ENCODE measurements at regions not wholly inside any gene's neighbourhood (a gene's known extent, or its start where the extent isn't known, plus 50 kb on each side); places are given as distances from the start of the nearest gene placed in this dataset.

- no peak overlapping the region for H2BK5ac ChIP-seq (ENCODE audit: low read depth, low read length, poor library complexity)
- H2BK12ac ChIP-seq (ENCODE audit: low read length): no peak overlapping the region
- no peak overlapping the region for H3K9ac ChIP-seq (ENCODE audit: low read length)
- no peak overlapping the region for H3K4me2 ChIP-seq (ENCODE audit: low read length)
- H3K4me1 ChIP-seq (ENCODE audit: control insufficient read depth in 1 of 2, insufficient read depth in 2 of 2, low read length in 2 of 2): no peaks in the 10 kb centered on the region
- no peak overlapping the region for H3K14ac ChIP-seq (ENCODE audit: low read length)
- no peaks in the 10 kb centered on the region for H3K79me1 ChIP-seq (ENCODE audit: low read length)
- no peak overlapping the region for H3K27ac ChIP-seq (ENCODE audit: low read depth, low read length)
- no peaks in the 10 kb centered on the region for H3K79me2 ChIP-seq (ENCODE audit: control insufficient read depth, insufficient read depth, low read length, poor library complexity)
- no peak for DNase-seq
- no peak overlapping the region for H2AK5ac ChIP-seq (ENCODE audit: low read length)
- no peak overlapping the region for H2BK120ac ChIP-seq (ENCODE audit: insufficient read depth, low read length, poor library complexity)
- no peak overlapping the region for H3K4me3 ChIP-seq (ENCODE audit: low read depth, low read length)
- no peak overlapping the region for H2AFZ ChIP-seq (ENCODE audit: insufficient read depth, low read length, poor library complexity)
- no peak overlapping the region for H4K12ac ChIP-seq (ENCODE audit: low read depth, low read length)
- no peak overlapping the region for H3K18ac ChIP-seq (ENCODE audit: low read length)
- no peak overlapping the region for H3K23ac ChIP-seq (ENCODE audit: low read length)
- no peak overlapping the region for H3K4ac ChIP-seq (ENCODE audit: low read depth, low read length)
- H4K8ac ChIP-seq (ENCODE audit: low read depth, low read length): no peak overlapping the region
- no peaks in the 10 kb centered on the region for H3K9me3 ChIP-seq (ENCODE audit: insufficient read depth, low read depth, low read length)
- H3K27me3 ChIP-seq (ENCODE audit: insufficient read depth, low read length): no peaks in the 10 kb centered on the region
- no CpG with 5 or more reads among the region's 4 CpGs for WGBS (ENCODE audit: extremely low coverage, insufficient coverage, insufficient read length)
- H4K91ac ChIP-seq (ENCODE audit: low read depth, low read length): no peak overlapping the region
- H3K36me3 ChIP-seq (ENCODE audit: control insufficient read depth in 1 of 2, insufficient read depth in 2 of 2, low read length in 2 of 2): no peaks in the 10 kb centered on the region
Observed at GRCh38 chr16:5873221-5873620, 775.6 kb upstream of the EEF2KMT start.

- H3K14ac ChIP-seq (ENCODE audit: low read length): no peak overlapping the region
- no peak for DNase-seq
- H3K79me2 ChIP-seq (ENCODE audit: control insufficient read depth, insufficient read depth, low read length, poor library complexity): no peaks in the 10 kb centered on the region
- no peaks in the 10 kb centered on the region for H3K4me1 ChIP-seq (ENCODE audit: control insufficient read depth in 1 of 2, insufficient read depth in 2 of 2, low read length in 2 of 2)
- H3K18ac ChIP-seq (ENCODE audit: low read length): no peak overlapping the region
- no peaks in the 10 kb centered on the region for H3K9me3 ChIP-seq (ENCODE audit: insufficient read depth, low read depth, low read length)
- H2BK12ac ChIP-seq (ENCODE audit: low read length): no peak overlapping the region
- WGBS (ENCODE audit: extremely low coverage, insufficient coverage, insufficient read length): no CpG with 5 or more reads among the region's 11 CpGs
- H2AFZ ChIP-seq (ENCODE audit: insufficient read depth, low read length, poor library complexity): no peak overlapping the region
- no peaks in the 10 kb centered on the region for H3K79me1 ChIP-seq (ENCODE audit: low read length)
- H3K27me3 ChIP-seq (ENCODE audit: insufficient read depth, low read length): no peaks in the 10 kb centered on the region
- H3K4me3 ChIP-seq (ENCODE audit: low read depth, low read length): no peak overlapping the region
- no peaks in the 10 kb centered on the region for H3K36me3 ChIP-seq (ENCODE audit: control insufficient read depth in 1 of 2, insufficient read depth in 2 of 2, low read length in 2 of 2)
- H3K9ac ChIP-seq (ENCODE audit: low read length): no peak overlapping the region
- no peak overlapping the region for H4K12ac ChIP-seq (ENCODE audit: low read depth, low read length)
- H2AK5ac ChIP-seq (ENCODE audit: low read length): no peak overlapping the region
- H2BK5ac ChIP-seq (ENCODE audit: low read depth, low read length, poor library complexity): no peak overlapping the region
- no peak overlapping the region for H3K27ac ChIP-seq (ENCODE audit: low read depth, low read length)
- no peak overlapping the region for H3K4me2 ChIP-seq (ENCODE audit: low read length)
- no peak overlapping the region for H2BK120ac ChIP-seq (ENCODE audit: insufficient read depth, low read length, poor library complexity)
- H3K23ac ChIP-seq (ENCODE audit: low read length): no peak overlapping the region
- no peak overlapping the region for H3K4ac ChIP-seq (ENCODE audit: low read depth, low read length)
- H4K8ac ChIP-seq (ENCODE audit: low read depth, low read length): no peak overlapping the region
- no peak overlapping the region for H4K91ac ChIP-seq (ENCODE audit: low read depth, low read length)
Observed at GRCh38 chr16:5870886-5871691, 773.5 kb upstream of the EEF2KMT start.

GRCh38 chr16:5867250-5867649, 769.7 kb upstream of the EEF2KMT start:
- DNase-seq: no peak
- no peak overlapping the region for H2AK5ac ChIP-seq (ENCODE audit: low read length)
- no peak overlapping the region for H3K4ac ChIP-seq (ENCODE audit: low read depth, low read length)
- H3K79me2 ChIP-seq (ENCODE audit: control insufficient read depth, insufficient read depth, low read length, poor library complexity): no peaks in the 10 kb centered on the region
- H3K27me3 ChIP-seq (ENCODE audit: insufficient read depth, low read length): no peaks in the 10 kb centered on the region
- no CpG with 5 or more reads among the region's 7 CpGs for WGBS (ENCODE audit: extremely low coverage, insufficient coverage, insufficient read length)
- no peak overlapping the region for H4K91ac ChIP-seq (ENCODE audit: low read depth, low read length)
- H3K4me3 ChIP-seq (ENCODE audit: low read depth, low read length): no peak overlapping the region
- H3K9ac ChIP-seq (ENCODE audit: low read length): no peak overlapping the region
- H2AFZ ChIP-seq (ENCODE audit: insufficient read depth, low read length, poor library complexity): no peak overlapping the region
- H3K36me3 ChIP-seq (ENCODE audit: control insufficient read depth in 1 of 2, insufficient read depth in 2 of 2, low read length in 2 of 2): no peaks in the 10 kb centered on the region
- H3K18ac ChIP-seq (ENCODE audit: low read length): no peak overlapping the region
- no peak overlapping the region for H2BK120ac ChIP-seq (ENCODE audit: insufficient read depth, low read length, poor library complexity)
- H3K27ac ChIP-seq (ENCODE audit: low read depth, low read length): no peak overlapping the region
- H3K79me1 ChIP-seq (ENCODE audit: low read length): no peaks in the 10 kb centered on the region
- no peak overlapping the region for H4K8ac ChIP-seq (ENCODE audit: low read depth, low read length)
- no peak overlapping the region for H2BK5ac ChIP-seq (ENCODE audit: low read depth, low read length, poor library complexity)
- no peaks in the 10 kb centered on the region for H3K9me3 ChIP-seq (ENCODE audit: insufficient read depth, low read depth, low read length)
- H3K14ac ChIP-seq (ENCODE audit: low read length): no peak overlapping the region
- H3K4me1 ChIP-seq (ENCODE audit: control insufficient read depth in 1 of 2, insufficient read depth in 2 of 2, low read length in 2 of 2): no peaks in the 10 kb centered on the region
- H2BK12ac ChIP-seq (ENCODE audit: low read length): no peak overlapping the region
- no peak overlapping the region for H3K4me2 ChIP-seq (ENCODE audit: low read length)
- no peak overlapping the region for H3K23ac ChIP-seq (ENCODE audit: low read length)
- no peak overlapping the region for H4K12ac ChIP-seq (ENCODE audit: low read depth, low read length)

- no peaks in the 10 kb centered on the region for H3K79me2 ChIP-seq (ENCODE audit: control insufficient read depth, insufficient read depth, low read length, poor library complexity)
- H3K14ac ChIP-seq (ENCODE audit: low read length): no peak overlapping the region
- no peaks in the 10 kb centered on the region for H3K9me3 ChIP-seq (ENCODE audit: insufficient read depth, low read depth, low read length)
- H3K4ac ChIP-seq (ENCODE audit: low read depth, low read length): no peak overlapping the region
- no peak overlapping the region for H3K4me3 ChIP-seq (ENCODE audit: low read depth, low read length)
- H3K4me1 ChIP-seq (ENCODE audit: control insufficient read depth in 1 of 2, insufficient read depth in 2 of 2, low read length in 2 of 2): no peaks in the 10 kb centered on the region
- no peak overlapping the region for H3K23ac ChIP-seq (ENCODE audit: low read length)
- H3K79me1 ChIP-seq (ENCODE audit: low read length): no peaks in the 10 kb centered on the region
- H2AK5ac ChIP-seq (ENCODE audit: low read length): no peak overlapping the region
- H3K36me3 ChIP-seq (ENCODE audit: control insufficient read depth in 1 of 2, insufficient read depth in 2 of 2, low read length in 2 of 2): no peaks in the 10 kb centered on the region
- DNase-seq: no peak
- no CpG with 5 or more reads among the region's 6 CpGs for WGBS (ENCODE audit: extremely low coverage, insufficient coverage, insufficient read length)
- H3K27me3 ChIP-seq (ENCODE audit: insufficient read depth, low read length): no peaks in the 10 kb centered on the region
- H3K18ac ChIP-seq (ENCODE audit: low read length): no peak overlapping the region
- H2BK5ac ChIP-seq (ENCODE audit: low read depth, low read length, poor library complexity): no peak overlapping the region
- no peak overlapping the region for H3K9ac ChIP-seq (ENCODE audit: low read length)
- no peak overlapping the region for H2BK120ac ChIP-seq (ENCODE audit: insufficient read depth, low read length, poor library complexity)
- H3K4me2 ChIP-seq (ENCODE audit: low read length): no peak overlapping the region
- H4K91ac ChIP-seq (ENCODE audit: low read depth, low read length): no peak overlapping the region
- no peak overlapping the region for H2AFZ ChIP-seq (ENCODE audit: insufficient read depth, low read length, poor library complexity)
- H3K27ac ChIP-seq (ENCODE audit: low read depth, low read length): no peak overlapping the region
- H4K12ac ChIP-seq (ENCODE audit: low read depth, low read length): no peak overlapping the region
- H4K8ac ChIP-seq (ENCODE audit: low read depth, low read length): no peak overlapping the region
- H2BK12ac ChIP-seq (ENCODE audit: low read length): no peak overlapping the region
Observed at GRCh38 chr16:5865236-5865635, 767.6 kb upstream of the EEF2KMT start.
